IMR-90 (cell line): ENCODE measurements at regions not wholly inside any gene's neighbourhood (a gene's known extent, or its start where the extent isn't known, plus 50 kb on each side); places are given as distances from the start of the nearest gene placed in this dataset.

Source experiments
- ATAC-seq: fragments of 200-7000 bp; cut with Tn5 transposase; 2 replicates; pipeline ENCODE4 v1.9.1; 2020; ENCODE audit warnings: low read depth, mild to moderate bottlenecking, moderate library complexity
- BruUV-seq: library from RNA; stranded (reverse); fragments of 400-500 nt; replicated peaks from 2 replicates; lab custom pipeline; 2021; lab: Mats Ljungman, UMichigan
- CTCF ChIA-PET: fragments of 300-600 bp; formaldehyde crosslinking; extraction: SDS; loops from one replicate; lab custom pipeline; 2021; ENCODE audit warnings: antibody characterized with exemption; lab: Yijun Ruan, JAX
- POLR2A ChIA-PET: fragments of 300-600 bp; sonication (Branson Sonifier 250); formaldehyde crosslinking; loops from one replicate; lab custom pipeline; 2022; ENCODE audit warnings: antibody characterized with exemption; ENCODE audit not compliant: unreplicated experiment; lab: Charles Lee
- DNase-seq: peaks from one replicate; pipeline ENCODE4 v3.0.0; 2013
- H2AFZ ChIP-seq: replicated peaks from 2 replicates; pipeline ENCODE3; 2013; ENCODE audit warnings: low read length, mild to moderate bottlenecking; ENCODE audit not compliant: poor library complexity
- H2AK5ac ChIP-seq: 2 replicates; pipeline ENCODE4 v1.6.1; 2013; ENCODE audit warnings: low read depth, low read length, inconsistent platforms
- H2AK9ac ChIP-seq: replicated peaks from 2 replicates; pipeline ENCODE3; 2013; ENCODE audit warnings: mild to moderate bottlenecking, low read depth, low read length, moderate library complexity; ENCODE audit not compliant: poor library complexity
- H2BK120ac ChIP-seq: 2 replicates; pipeline ENCODE4 v1.6.1; 2013; ENCODE audit warnings: low read depth, low read length, inconsistent platforms
- H2BK15ac ChIP-seq: 3 replicates; pipeline ENCODE4 v1.6.1; 2013; ENCODE audit warnings: low read depth, low read length, inconsistent platforms
- H2BK20ac ChIP-seq: 2 replicates; pipeline ENCODE4 v1.6.1; 2013; ENCODE audit warnings: low read depth, mild to moderate bottlenecking, inconsistent platforms, low read length, moderate library complexity
- H2BK5ac ChIP-seq: 2 replicates; pipeline ENCODE4 v1.6.1; 2013; ENCODE audit warnings: mild to moderate bottlenecking, low read depth, low read length, inconsistent platforms; ENCODE audit not compliant: poor library complexity, severe bottlenecking
- H3K14ac ChIP-seq: replicated peaks from 2 replicates; pipeline ENCODE4 v1.6.1; 2013; ENCODE audit warnings: low read depth, low read length, inconsistent platforms
- H3K18ac ChIP-seq: 2 replicates; pipeline ENCODE4 v1.6.1; 2013; ENCODE audit warnings: low read depth, low read length, control low read depth
- H3K23ac ChIP-seq: 2 replicates; pipeline ENCODE4 v1.6.1; 2013; ENCODE audit warnings: low read depth, low read length, inconsistent platforms
- H3K27ac ChIP-seq: 2 replicates; pipeline ENCODE4 v1.5.1; 2013; ENCODE audit warnings: mild to moderate bottlenecking, control low read depth, low read length; ENCODE audit not compliant: insufficient read depth
- H3K27me3 ChIP-seq: 2 replicates; pipeline ENCODE4 v1.6.1; 2013; ENCODE audit warnings: low read length; ENCODE audit not compliant: control insufficient read depth, insufficient read depth
- H3K36me3 ChIP-seq: 2 replicates; pipeline ENCODE4 v1.6.1; 2013; ENCODE audit warnings: low read length, mixed read lengths; ENCODE audit not compliant: control insufficient read depth, insufficient read depth
- H3K4ac ChIP-seq: 2 replicates; pipeline ENCODE4 v1.6.1; 2013; ENCODE audit warnings: low read depth, low read length, inconsistent platforms
- H3K4me1 ChIP-seq: 2 replicates; pipeline ENCODE4 v1.6.1; 2013; ENCODE audit warnings: low read length, mixed read lengths; ENCODE audit not compliant: control insufficient read depth, insufficient read depth
- H3K4me2 ChIP-seq: 2 replicates; pipeline ENCODE4 v1.6.1; 2013; ENCODE audit warnings: low read depth, mild to moderate bottlenecking, control low read depth, low read length, moderate library complexity
- H3K4me3 ChIP-seq: 2 replicates; pipeline ENCODE4 v1.5.1; 2013; ENCODE audit warnings: low read depth, mild to moderate bottlenecking, control low read depth, low read length, moderate library complexity; ENCODE audit not compliant: insufficient read depth
- H3K56ac ChIP-seq: 2 replicates; pipeline ENCODE4 v1.6.1; 2013; ENCODE audit warnings: low read length, inconsistent platforms; ENCODE audit not compliant: insufficient read depth; ENCODE audit errors: extremely low read depth
- H3K79me1 ChIP-seq, 2 experiments: 2 replicates each; pipeline ENCODE4 v1.6.1; 2013; ENCODE audit warnings: low read length in 2 of 2, inconsistent platforms in 1 of 2, low read depth in 1 of 2
- H3K9ac ChIP-seq: 2 replicates; pipeline ENCODE4 v1.6.1; 2013; ENCODE audit warnings: low read depth, low read length, control low read depth
- H3K9me1 ChIP-seq: 2 replicates; pipeline ENCODE4 v1.6.1; 2013; ENCODE audit warnings: low read length, inconsistent platforms; ENCODE audit not compliant: insufficient read depth
- H3K9me3 ChIP-seq: 2 replicates; pipeline ENCODE4 v1.6.1; 2013; ENCODE audit warnings: low read length; ENCODE audit not compliant: control insufficient read depth, insufficient read depth
- H4K20me1 ChIP-seq: 2 replicates; pipeline ENCODE4 v1.6.1; 2013; ENCODE audit warnings: low read length, inconsistent platforms; ENCODE audit not compliant: insufficient read depth
- H4K5ac ChIP-seq: 2 replicates; pipeline ENCODE4 v1.6.1; 2013; ENCODE audit warnings: mild to moderate bottlenecking, low read depth, low read length, control low read depth
- H4K8ac ChIP-seq, 2 experiments: 2 replicates each; pipeline ENCODE4 v1.6.1; 2013; ENCODE audit warnings: low read depth in 2 of 2, low read length in 2 of 2, control low read depth in 1 of 2, inconsistent platforms in 1 of 2
- H4K91ac ChIP-seq: 2 replicates; pipeline ENCODE4 v1.6.1; 2013; ENCODE audit warnings: low read depth, low read length, inconsistent platforms; ENCODE audit not compliant: insufficient read depth
- BHLHE40 ChIP-seq: fragments of 150-350 bp; IDR thresholded peaks from 2 replicates; pipeline ENCODE4 v1.6.1; 2016; ENCODE audit warnings: mild to moderate bottlenecking, low read depth, low read length
- CEBPB ChIP-seq: IDR thresholded peaks from 2 replicates; pipeline ENCODE4 v1.6.1; 2012; ENCODE audit warnings: low read depth, low read length, improper control_type of control experiment
- CHD1 ChIP-seq: IDR thresholded peaks from 2 replicates; pipeline ENCODE4 v1.6.1; 2012; ENCODE audit warnings: low read depth, low read length, improper control_type of control experiment
- FOS ChIP-seq: fragments of 150-350 bp; IDR thresholded peaks from 2 replicates; pipeline ENCODE4 v1.6.1; 2016; ENCODE audit warnings: low read depth, low read length
- MAFK ChIP-seq: IDR thresholded peaks from 2 replicates; pipeline ENCODE4 v1.6.1; 2012; ENCODE audit warnings: low read depth, low read length, improper control_type of control experiment
- MAZ ChIP-seq: IDR thresholded peaks from 2 replicates; pipeline ENCODE4 v1.6.1; 2012; ENCODE audit warnings: low read depth, mild to moderate bottlenecking, low read length, improper control_type of control experiment, moderate library complexity, borderline replicate concordance
- MXI1 ChIP-seq: IDR thresholded peaks from 2 replicates; pipeline ENCODE4 v1.6.1; 2012; ENCODE audit warnings: low read depth, mild to moderate bottlenecking, low read length, moderate library complexity, borderline replicate concordance
- NFE2L2 ChIP-seq: fragments of 150-350 bp; IDR thresholded peaks from 2 replicates; pipeline ENCODE4 v1.6.1; 2016; ENCODE audit warnings: low read depth, mild to moderate bottlenecking, low read length
- POLR2A ChIP-seq: IDR thresholded peaks from 2 replicates; pipeline ENCODE4 v1.6.1; 2012; ENCODE audit warnings: mild to moderate bottlenecking, low read depth, low read length
- RAD21 ChIP-seq: IDR thresholded peaks from 2 replicates; pipeline ENCODE4 v1.6.1; 2012; ENCODE audit warnings: low read length, improper control_type of control experiment
- RCOR1 ChIP-seq: IDR thresholded peaks from 2 replicates; pipeline ENCODE4 v1.6.1; 2012; ENCODE audit warnings: mild to moderate bottlenecking, low read length, improper control_type of control experiment; ENCODE audit not compliant: insufficient replicate concordance
- RFX5 ChIP-seq: IDR thresholded peaks from 2 replicates; pipeline ENCODE4 v1.8.0; 2012; ENCODE audit warnings: low read depth, mild to moderate bottlenecking, low read length, moderate library complexity
- SMC3 ChIP-seq: fragments of 150-350 bp; IDR thresholded peaks from 2 replicates; pipeline ENCODE4 v1.6.1; 2016; ENCODE audit warnings: low read depth, mild to moderate bottlenecking, antibody characterized with exemption, low read length, moderate library complexity
- dilution Hi-C: fragments of 300-500 bp; cut with HindIII; formaldehyde crosslinking; loops from one replicate; pipeline ENCODE4 v1.14.3; 2018; ENCODE audit warnings: low sequenced_read_pairs; ENCODE audit not compliant: unreplicated experiment
- in situ Hi-C: fragments of 300-500 bp; cut with MboI; formaldehyde crosslinking; loops from 3 replicates; pipeline ENCODE4 v1.14.3; 2019; ENCODE audit warnings: low sequenced_read_pairs, inconsistent platforms, mixed read lengths
- intact Hi-C: fragments of 100-400 bp; cut with micrococcal nuclease; formaldehyde crosslinking; loops from 2 replicates; pipeline ENCODE4 v1.10.0; 2022
- TF ChIP-seq, protein P1 (sequence below): conservative IDR thresholded peaks from 2 replicates; pipeline ENCODE4 v1.5.1; 2012; ENCODE audit warnings: mild to moderate bottlenecking, low read depth, low read length, improper control_type of control experiment
- TF ChIP-seq, protein P2 (sequence below): fragments of 150-350 bp; IDR thresholded peaks from 2 replicates; pipeline ENCODE4 v1.6.1; 2017; ENCODE audit warnings: mild to moderate bottlenecking, antibody characterized with exemption, low read length, low read depth
- TF ChIP-seq, protein P3 (sequence below): fragments of 150-350 bp; IDR thresholded peaks from 2 replicates; pipeline ENCODE4 v1.6.1; 2016; ENCODE audit warnings: low read depth, mild to moderate bottlenecking, low read length, moderate library complexity, borderline replicate concordance

DNA sequence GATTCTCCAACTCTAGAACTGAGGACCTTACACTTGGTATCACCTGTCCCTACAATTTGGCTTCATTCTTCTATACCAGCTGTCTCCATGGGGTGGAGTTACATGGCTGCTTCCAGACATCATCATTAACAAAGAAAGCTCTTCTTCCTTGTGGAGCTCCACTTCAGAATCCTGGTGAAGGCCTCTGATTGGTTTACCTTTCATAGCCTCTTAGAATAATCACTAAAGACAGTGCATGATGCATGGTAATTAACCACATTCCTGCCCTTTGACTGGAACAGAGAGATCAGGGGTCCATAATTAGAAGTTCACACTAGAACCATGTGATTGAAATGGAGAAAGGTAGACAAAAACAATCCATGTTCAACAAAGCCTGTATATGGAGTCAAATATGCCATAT is 112.6 kb upstream of the ZNF827 start:
- H3K4me2 ChIP-seq = peak overlapping the region; percentile 55; the same call in 1 of the 2 replicates
- H3K4me3 ChIP-seq = no peak overlapping the region
- H3K4me1 ChIP-seq = peaks cover 17% of the 10 kb centered on the region
- peak overlapping the region; percentile 64 for H2BK120ac ChIP-seq
- peak overlapping the region; percentile 17 to 43; a peak in 1 of 4 replicates for H4K8ac ChIP-seq
- H2BK5ac ChIP-seq = peak overlapping the region; percentile 64
- no peak overlapping the region for H3K56ac ChIP-seq
- H3K18ac ChIP-seq = peak overlapping the region; percentile 96
- H3K27me3 ChIP-seq = no peaks in the 10 kb centered on the region
- TF ChIP-seq FOS (no peak), MAFK (no peak), RFX5 (no peak), BHLHE40 (no peak), CEBPB (no peak), CHD1 (no peak), NFE2L2 (no peak), SMC3 (no peak), MAZ (no peak), MXI1 (no peak), POLR2A (no peak), RCOR1 (no peak), RAD21 (no peak)
- TF ChIP-seq, protein P1, sequence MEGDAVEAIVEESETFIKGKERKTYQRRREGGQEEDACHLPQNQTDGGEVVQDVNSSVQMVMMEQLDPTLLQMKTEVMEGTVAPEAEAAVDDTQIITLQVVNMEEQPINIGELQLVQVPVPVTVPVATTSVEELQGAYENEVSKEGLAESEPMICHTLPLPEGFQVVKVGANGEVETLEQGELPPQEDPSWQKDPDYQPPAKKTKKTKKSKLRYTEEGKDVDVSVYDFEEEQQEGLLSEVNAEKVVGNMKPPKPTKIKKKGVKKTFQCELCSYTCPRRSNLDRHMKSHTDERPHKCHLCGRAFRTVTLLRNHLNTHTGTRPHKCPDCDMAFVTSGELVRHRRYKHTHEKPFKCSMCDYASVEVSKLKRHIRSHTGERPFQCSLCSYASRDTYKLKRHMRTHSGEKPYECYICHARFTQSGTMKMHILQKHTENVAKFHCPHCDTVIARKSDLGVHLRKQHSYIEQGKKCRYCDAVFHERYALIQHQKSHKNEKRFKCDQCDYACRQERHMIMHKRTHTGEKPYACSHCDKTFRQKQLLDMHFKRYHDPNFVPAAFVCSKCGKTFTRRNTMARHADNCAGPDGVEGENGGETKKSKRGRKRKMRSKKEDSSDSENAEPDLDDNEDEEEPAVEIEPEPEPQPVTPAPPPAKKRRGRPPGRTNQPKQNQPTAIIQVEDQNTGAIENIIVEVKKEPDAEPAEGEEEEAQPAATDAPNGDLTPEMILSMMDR = no peak
- TF ChIP-seq, protein P2, sequence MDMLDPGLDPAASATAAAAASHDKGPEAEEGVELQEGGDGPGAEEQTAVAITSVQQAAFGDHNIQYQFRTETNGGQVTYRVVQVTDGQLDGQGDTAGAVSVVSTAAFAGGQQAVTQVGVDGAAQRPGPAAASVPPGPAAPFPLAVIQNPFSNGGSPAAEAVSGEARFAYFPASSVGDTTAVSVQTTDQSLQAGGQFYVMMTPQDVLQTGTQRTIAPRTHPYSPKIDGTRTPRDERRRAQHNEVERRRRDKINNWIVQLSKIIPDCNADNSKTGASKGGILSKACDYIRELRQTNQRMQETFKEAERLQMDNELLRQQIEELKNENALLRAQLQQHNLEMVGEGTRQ = no peak
- TF ChIP-seq, protein P3, sequence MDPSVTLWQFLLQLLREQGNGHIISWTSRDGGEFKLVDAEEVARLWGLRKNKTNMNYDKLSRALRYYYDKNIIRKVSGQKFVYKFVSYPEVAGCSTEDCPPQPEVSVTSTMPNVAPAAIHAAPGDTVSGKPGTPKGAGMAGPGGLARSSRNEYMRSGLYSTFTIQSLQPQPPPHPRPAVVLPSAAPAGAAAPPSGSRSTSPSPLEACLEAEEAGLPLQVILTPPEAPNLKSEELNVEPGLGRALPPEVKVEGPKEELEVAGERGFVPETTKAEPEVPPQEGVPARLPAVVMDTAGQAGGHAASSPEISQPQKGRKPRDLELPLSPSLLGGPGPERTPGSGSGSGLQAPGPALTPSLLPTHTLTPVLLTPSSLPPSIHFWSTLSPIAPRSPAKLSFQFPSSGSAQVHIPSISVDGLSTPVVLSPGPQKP = no peak
- peak overlapping the region; percentile 82; the same call in 2 of the 3 replicates for H2BK15ac ChIP-seq
- dilution Hi-C loops = no loop called here
- H3K23ac ChIP-seq = no peak overlapping the region
- no TSS peak for BruUV-seq
- POLR2A ChIA-PET = no interaction called here
- no peak overlapping the region for H3K9ac ChIP-seq
- H3K36me3 ChIP-seq = no peaks in the 10 kb centered on the region
- H4K91ac ChIP-seq = no peak overlapping the region
- H2AFZ ChIP-seq = no peak overlapping the region
- H3K14ac ChIP-seq = no peak overlapping the region
- CTCF ChIA-PET = no interaction called here
- no peaks in the 10 kb centered on the region for H3K9me1 ChIP-seq
- H4K20me1 ChIP-seq = no peaks in the 10 kb centered on the region
- no peak overlapping the region for H2BK20ac ChIP-seq
- ATAC-seq (peak; percentile 5), DNase-seq (no peak)
- H2AK5ac ChIP-seq = no peak overlapping the region
- no peaks in the 10 kb centered on the region for H3K9me3 ChIP-seq
- H2AK9ac ChIP-seq = no peak overlapping the region
- peak overlapping the region; percentile 65; the same call in 1 of the 2 replicates for H3K27ac ChIP-seq
- H4K5ac ChIP-seq = peak overlapping the region; percentile 42; the same call in 1 of the 2 replicates
- H3K4ac ChIP-seq = no peak overlapping the region
- H3K79me1 ChIP-seq = no peaks in the 10 kb centered on the region
- in situ Hi-C loops = no loop called here
- intact Hi-C loops = loop anchor here (10.0 kb wide), 1 partner anchor 166 kb away; no protein-coding TSS in a partner anchor
